Kidney epithelial cell (primary cell): ENCODE measurements at regions not wholly inside any gene's neighbourhood (a gene's known extent, or its start where the extent isn't known, plus 50 kb on each side); places are given as distances from the start of the nearest gene placed in this dataset.

Experiments
- DNase-seq: peaks from one replicate; pipeline ENCODE4 v3.0.0-alpha.2; 2010; ENCODE audit warnings: low read depth
- H3K27me3 ChIP-seq: 2 replicates; pipeline ENCODE4 v1.6.0; 2011; ENCODE audit warnings: low read length; ENCODE audit not compliant: control insufficient read depth, insufficient read depth
- H3K36me3 ChIP-seq: 2 replicates; pipeline ENCODE4 v1.5.1; 2011; ENCODE audit warnings: low read length; ENCODE audit not compliant: control insufficient read depth, insufficient read depth
- H3K4me3 ChIP-seq: 2 replicates; pipeline ENCODE4 v1.5.1; 2011; ENCODE audit warnings: low read depth, mild to moderate bottlenecking, control low read depth, low read length
- CTCF ChIP-seq: IDR thresholded peaks from 2 replicates; pipeline ENCODE4 v1.5.1; 2011; ENCODE audit warnings: mild to moderate bottlenecking, moderate library complexity, low read length, control low read depth, inconsistent platforms; ENCODE audit not compliant: insufficient read depth, poor library complexity, severe bottlenecking

DNA sequence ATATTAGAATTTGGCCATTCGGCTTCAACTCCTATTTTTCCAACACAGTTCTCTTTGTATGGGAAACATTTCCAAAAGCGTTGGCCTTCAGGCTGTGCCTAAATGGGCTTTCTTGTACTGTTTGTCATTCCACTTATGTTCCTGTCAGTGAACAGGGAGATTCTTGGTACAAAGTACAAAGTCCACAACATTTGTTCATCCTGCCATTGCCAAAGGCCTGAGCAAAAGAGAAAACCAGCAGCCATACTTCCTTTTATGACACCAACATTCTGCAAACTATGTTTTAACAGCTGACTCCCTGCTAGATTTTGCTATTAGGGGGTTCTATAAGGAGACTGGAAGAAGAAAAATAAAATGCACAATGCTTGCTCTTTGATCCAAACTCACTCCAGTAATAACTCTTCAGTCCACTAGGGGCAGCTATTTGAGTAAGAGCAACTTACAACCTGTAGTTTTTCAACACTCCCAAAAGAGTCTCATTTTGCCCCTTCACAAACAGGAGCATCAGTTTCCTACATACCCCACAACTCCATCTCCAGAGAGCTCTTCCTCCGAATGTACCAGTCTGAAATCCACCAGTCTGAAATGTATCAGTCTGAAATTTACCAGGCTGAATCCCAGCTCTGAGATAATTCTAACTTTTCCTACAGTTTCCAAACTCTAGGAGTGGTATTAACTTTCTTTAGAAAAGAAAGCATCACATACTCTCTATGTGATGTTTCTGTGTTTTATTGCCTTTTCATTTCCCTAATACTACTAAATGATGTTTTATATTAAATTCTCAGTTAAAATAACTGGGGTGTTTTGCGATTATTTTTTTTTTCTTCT is 693.8 kb downstream of the DNAH5 start:
- H3K27me3 ChIP-seq: no peaks in the 10 kb centered on the region
- DNase-seq: no peak
- peak; percentile 62 for TF ChIP-seq CTCF
- H3K4me3 ChIP-seq: no peak overlapping the region
- H3K36me3 ChIP-seq: no peaks in the 10 kb centered on the region

- TF ChIP-seq CTCF: no peak
- H3K4me3 ChIP-seq: no peak overlapping the region
- DNase-seq: no peak
- no peaks in the 10 kb centered on the region for H3K27me3 ChIP-seq
- H3K36me3 ChIP-seq: no peaks in the 10 kb centered on the region
Measured at GRCh38 chr5:13249854-13250253, 694.6 kb downstream of the DNAH5 start.

- Histone ChIP-seq H3K4me3 (no peak overlapping the region), H3K36me3 (no peaks in the 10 kb centered on the region), H3K27me3 (no peaks in the 10 kb centered on the region)
- DNase-seq: no peak
- TF ChIP-seq CTCF: no peak
Measured at GRCh38 chr5:13248253-13248652, 696.2 kb downstream of the DNAH5 start.

DNA sequence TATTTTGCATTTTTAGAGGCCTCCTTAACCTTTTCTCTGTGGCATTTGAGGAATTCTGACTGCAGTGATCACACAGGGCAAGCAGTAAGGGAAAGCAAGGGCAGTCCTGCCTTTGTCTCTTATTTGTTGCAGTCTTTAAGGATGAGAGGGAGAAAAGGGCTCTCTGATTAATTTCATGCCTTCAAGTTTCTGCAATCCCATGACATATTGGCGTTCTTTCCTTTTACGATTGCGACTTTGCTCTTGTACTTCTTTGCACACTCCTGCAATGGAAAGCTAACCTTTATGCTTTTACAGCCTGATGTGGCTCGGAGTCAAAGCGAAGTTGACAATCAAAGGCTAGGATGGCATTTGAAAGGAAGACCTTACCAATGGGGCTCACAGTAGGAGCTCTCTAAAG is 698.4 kb downstream of the DNAH5 start:
- no peak for DNase-seq
- Histone ChIP-seq H3K4me3 (no peak overlapping the region), H3K27me3 (no peaks in the 10 kb centered on the region), H3K36me3 (no peaks in the 10 kb centered on the region)
- no peak for TF ChIP-seq CTCF

DNA sequence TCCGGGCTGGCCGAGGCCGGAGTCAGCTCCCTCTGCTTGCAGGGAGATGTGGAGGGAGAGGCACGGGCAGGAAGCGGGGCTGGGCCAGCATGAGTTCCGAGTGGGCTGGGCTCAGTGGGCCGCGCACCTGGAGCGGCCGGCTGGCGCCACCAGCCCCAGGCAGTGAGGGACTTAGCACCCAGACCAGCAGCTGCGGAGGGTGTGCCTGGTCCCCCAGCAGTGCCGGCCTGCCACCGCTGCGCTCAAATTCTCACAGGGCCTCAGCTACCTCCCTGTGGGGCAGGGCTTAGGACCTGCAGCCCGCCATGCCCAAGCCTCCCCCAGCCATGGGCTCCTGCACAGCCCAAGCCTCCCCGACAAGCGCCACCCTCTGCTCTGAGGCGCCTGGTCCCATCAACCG is 700.3 kb downstream of the DNAH5 start:
- H3K27me3 ChIP-seq: no peaks in the 10 kb centered on the region
- H3K36me3 ChIP-seq: no peaks in the 10 kb centered on the region
- DNase-seq: no peak
- TF ChIP-seq CTCF: no peak
- H3K4me3 ChIP-seq: no peak overlapping the region

DNA sequence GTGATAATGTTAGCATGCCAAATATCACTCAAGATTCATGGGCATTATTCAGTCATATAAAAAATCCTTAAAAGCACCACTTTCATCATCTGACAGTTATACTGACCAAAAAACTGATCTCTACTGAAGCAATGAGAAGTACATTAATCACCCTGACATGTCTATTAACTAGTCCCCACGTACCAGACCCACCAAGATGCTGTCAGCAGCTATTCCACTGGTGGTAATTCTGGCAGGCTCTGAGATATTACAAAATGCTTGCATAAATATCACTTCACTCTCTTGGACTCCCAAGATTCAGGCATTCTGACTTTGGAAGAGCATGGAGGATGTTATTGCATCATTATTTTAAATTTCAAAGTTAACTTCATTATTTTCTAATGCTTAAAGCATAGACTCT is 717.0 kb downstream of the DNAH5 start:
- H3K27me3 ChIP-seq: no peaks in the 10 kb centered on the region
- H3K36me3 ChIP-seq: no peaks in the 10 kb centered on the region
- H3K4me3 ChIP-seq: no peak overlapping the region
- no peak for TF ChIP-seq CTCF
- DNase-seq: no peak
